ENCODE measurements at regions not wholly inside any gene's neighbourhood (a gene's known extent, or its start where the extent isn't known, plus 50 kb on each side); places are given as distances from the start of the nearest gene placed in this dataset.

GRCh38 chr17:21525464-21526130 is 149.4 kb downstream of the KCNJ12 start:
- H3K79me2 ChIP-seq (ENCODE audit: low read length) = no peaks in the 10 kb centered on the region
- TF ChIP-seq EZH2 (optimal IDR thresholded peaks at IDR 0.05; ENCODE audit: low read depth, low read length) = no peak
- no peak for TF ChIP-seq CTCF (IDR thresholded peaks at IDR 0.05; ENCODE audit: low read length)
- no peak for TF ChIP-seq EZH2phosphoT487 (IDR thresholded peaks at IDR 0.05; ENCODE audit: low read length)
- H3K9me3 ChIP-seq (replicated peaks; ENCODE audit: insufficient read depth, low read length) = no peaks in the 10 kb centered on the region
- no peaks in the 10 kb centered on the region for H3K36me3 ChIP-seq (replicated peaks; ENCODE audit: insufficient read depth, low read length)
- H3K9ac ChIP-seq (ENCODE audit: low read length) = no peak overlapping the region
- no peak overlapping the region for H2AFZ ChIP-seq (ENCODE audit: low read length)
- peaks cover 39% of the 10 kb centered on the region for H3K27me3 ChIP-seq (replicated peaks; ENCODE audit: insufficient read depth, low read length)
- no peak for DNase-seq
- H3K4me2 ChIP-seq (ENCODE audit: low read depth, low read length) = no peak overlapping the region
- no peaks in the 10 kb centered on the region for H3K4me1 ChIP-seq (ENCODE audit: low read length)
- H3K9me2 ChIP-seq (replicated peaks; ENCODE audit: insufficient read depth, low read length) = no peaks in the 10 kb centered on the region
- H3K27ac ChIP-seq (ENCODE audit: low read length) = no peak overlapping the region
- no peak overlapping the region for H3K4me3 ChIP-seq (ENCODE audit: low read length)
- H3F3A ChIP-seq (ENCODE audit: insufficient read depth, low read length) = no peaks in the 10 kb centered on the region
- H4K20me1 ChIP-seq (ENCODE audit: insufficient read depth, low read length) = no peaks in the 10 kb centered on the region

- Histone ChIP-seq H3K9me3 (replicated peaks; ENCODE audit: insufficient read depth, low read length) (no peaks in the 10 kb centered on the region), H3K27ac (ENCODE audit: low read length) (no peak overlapping the region), H3K9me2 (replicated peaks; ENCODE audit: insufficient read depth, low read length) (no peaks in the 10 kb centered on the region), H3K9ac (ENCODE audit: low read length) (no peak overlapping the region), H2AFZ (ENCODE audit: low read length) (no peak overlapping the region), H3K79me2 (ENCODE audit: low read length) (no peaks in the 10 kb centered on the region), H4K20me1 (ENCODE audit: insufficient read depth, low read length) (peaks cover 4% of the 10 kb centered on the region; the same call in 1 of the 2 replicates), H3K27me3 (replicated peaks; ENCODE audit: insufficient read depth, low read length) (peaks cover 52% of the 10 kb centered on the region), H3K36me3 (replicated peaks; ENCODE audit: insufficient read depth, low read length) (no peaks in the 10 kb centered on the region), H3K4me3 (ENCODE audit: low read length) (no peak overlapping the region), H3K4me1 (ENCODE audit: low read length) (peaks cover 10% of the 10 kb centered on the region), H3K4me2 (ENCODE audit: low read depth, low read length) (no peak overlapping the region), H3F3A (ENCODE audit: insufficient read depth, low read length) (peaks cover 5% of the 10 kb centered on the region; the same call in 1 of the 2 replicates)
- no peak for TF ChIP-seq EZH2 (optimal IDR thresholded peaks at IDR 0.05; ENCODE audit: low read depth, low read length)
- TF ChIP-seq CTCF (IDR thresholded peaks at IDR 0.05; ENCODE audit: low read length) = no peak
- TF ChIP-seq EZH2phosphoT487 (IDR thresholded peaks at IDR 0.05; ENCODE audit: low read length) = no peak
- DNase-seq = no peak
These were observed 152.0 kb downstream of the KCNJ12 start for GRCh38 chr17:21528031-21528695.

GRCh38 chr17:21530311-21530710 is 154.2 kb downstream of the KCNJ12 start:
- no peak overlapping the region for H3K27ac ChIP-seq (ENCODE audit: low read length)
- DNase-seq = no peak
- no peaks in the 10 kb centered on the region for H3K79me2 ChIP-seq (ENCODE audit: low read length)
- H4K20me1 ChIP-seq (ENCODE audit: insufficient read depth, low read length) = peaks cover 9% of the 10 kb centered on the region; the same call in 1 of the 2 replicates
- TF ChIP-seq EZH2 (optimal IDR thresholded peaks at IDR 0.05; ENCODE audit: low read depth, low read length) (no peak), CTCF (IDR thresholded peaks at IDR 0.05; ENCODE audit: low read length) (no peak), EZH2phosphoT487 (IDR thresholded peaks at IDR 0.05; ENCODE audit: low read length) (no peak)
- H3K9me3 ChIP-seq (replicated peaks; ENCODE audit: insufficient read depth, low read length) = no peaks in the 10 kb centered on the region
- H3K9me2 ChIP-seq (replicated peaks; ENCODE audit: insufficient read depth, low read length) = no peaks in the 10 kb centered on the region
- no peak overlapping the region for H3K4me3 ChIP-seq (ENCODE audit: low read length)
- no peak overlapping the region for H3K9ac ChIP-seq (ENCODE audit: low read length)
- H3F3A ChIP-seq (ENCODE audit: insufficient read depth, low read length) = peaks cover 12% of the 10 kb centered on the region; the same call in 1 of the 2 replicates
- peaks cover 22% of the 10 kb centered on the region for H3K4me1 ChIP-seq (ENCODE audit: low read length)
- peaks cover 49% of the 10 kb centered on the region for H3K27me3 ChIP-seq (replicated peaks; ENCODE audit: insufficient read depth, low read length)
- no peak overlapping the region for H3K4me2 ChIP-seq (ENCODE audit: low read depth, low read length)
- H3K36me3 ChIP-seq (replicated peaks; ENCODE audit: insufficient read depth, low read length) = no peaks in the 10 kb centered on the region
- H2AFZ ChIP-seq (ENCODE audit: low read length) = no peak overlapping the region
